Endothelial cell of umbilical vein (primary cell): ENCODE measurements at regions not wholly inside any gene's neighbourhood (a gene's known extent, or its start where the extent isn't known, plus 50 kb on each side); places are given as distances from the start of the nearest gene placed in this dataset.

Experiments used
- BruUV-seq: library from RNA; stranded (reverse); fragments of 400-500 nt; replicated peaks from 2 replicates; lab custom pipeline; 2021; lab: Mats Ljungman, UMichigan
- CTCF ChIA-PET: fragments of 300-600, 350-600 bp; sonication (Branson Sonifier 250); formaldehyde crosslinking; loops from one replicate; lab custom pipeline; 2021; ENCODE audit warnings: antibody characterized with exemption, inconsistent platforms; lab: Charles Lee
- POLR2A ChIA-PET: fragments of 300-600, 350-600 bp; sonication (Branson Sonifier 250); formaldehyde crosslinking; loops from one replicate; lab custom pipeline; 2021; ENCODE audit warnings: antibody characterized with exemption, inconsistent platforms; lab: Charles Lee
- DNase-seq: peaks from one replicate; pipeline ENCODE4 v3.0.0-alpha.2; 2011; ENCODE audit warnings: low read depth, low spot score
- FAIRE-seq: peaks from 2 replicates; lab custom pipeline; 2011; peaks lifted over from hg19 to GRCh38; lab: Jason Lieb, UNC
- H2AFZ ChIP-seq: 2 replicates; pipeline ENCODE4 v1.6.0; 2012; ENCODE audit warnings: low read depth, low read length, control low read depth, inconsistent platforms
- H3K27ac ChIP-seq: 2 replicates; pipeline ENCODE4 v1.5.1; 2011; ENCODE audit warnings: low read depth, mild to moderate bottlenecking, control low read depth, low read length, moderate library complexity; ENCODE audit not compliant: insufficient read depth
- H3K27me3 ChIP-seq, 2 experiments: 2 replicates each; pipeline versions ENCODE4 v1.6.0 to v1.6.1; 2011; ENCODE audit warnings: low read length in 2 of 2, mixed read lengths in 1 of 2; ENCODE audit not compliant: control insufficient read depth in 2 of 2, insufficient read depth in 2 of 2
- H3K36me3 ChIP-seq, 2 experiments: 2 replicates in 1 of 2; 3 replicates in 1 of 2; pipeline ENCODE4 v1.5.1; 2011; ENCODE audit warnings: low read length in 2 of 2, mild to moderate bottlenecking in 1 of 2, moderate library complexity in 1 of 2; ENCODE audit not compliant: control insufficient read depth in 2 of 2, insufficient read depth in 2 of 2; ENCODE audit errors: extremely low read depth in 1 of 2
- H3K4me1 ChIP-seq: 3 replicates; pipeline ENCODE4 v1.5.1; 2011; ENCODE audit warnings: mild to moderate bottlenecking, low read length; ENCODE audit not compliant: control insufficient read depth, insufficient read depth; ENCODE audit errors: extremely low read depth
- H3K4me2 ChIP-seq: 2 replicates; pipeline ENCODE4 v1.6.1; 2011; ENCODE audit warnings: low read length, control low read depth, mixed read lengths; ENCODE audit not compliant: insufficient read depth
- H3K4me3 ChIP-seq, 3 experiments: fragments of 200-600 bp in 1 of 3; sonication (generic), shearing (Covaris generic) in 1 of 3; replicated peaks in 1 of 3; 2 replicates each; pipeline ENCODE4 v1.5.1; 2011 to 2016; ENCODE audit warnings: control low read depth in 3 of 3, low read length in 3 of 3, mild to moderate bottlenecking in 2 of 3, inconsistent platforms in 1 of 3, low read depth in 1 of 3, moderate library complexity in 1 of 3; ENCODE audit not compliant: insufficient read depth in 1 of 3
- H3K79me2 ChIP-seq: 2 replicates; pipeline ENCODE4 v1.6.0; 2012; ENCODE audit warnings: low read length, inconsistent platforms; ENCODE audit not compliant: control insufficient read depth, insufficient read depth
- H3K9ac ChIP-seq: replicated peaks from 2 replicates; pipeline ENCODE3; 2011; ENCODE audit warnings: low read length, control low read depth; ENCODE audit not compliant: insufficient read depth; ENCODE audit errors: extremely low read depth
- H3K9me1 ChIP-seq: replicated peaks from 3 replicates; pipeline ENCODE4 v1.6.0; 2011; ENCODE audit warnings: mild to moderate bottlenecking, low read length; ENCODE audit not compliant: control insufficient read depth, insufficient read depth; ENCODE audit errors: extremely low read depth
- H3K9me3 ChIP-seq: replicated peaks from 2 replicates; pipeline ENCODE4 v1.5.1; 2012; ENCODE audit warnings: low read length, inconsistent platforms; ENCODE audit not compliant: control insufficient read depth, insufficient read depth
- H4K20me1 ChIP-seq: replicated peaks from 2 replicates; pipeline ENCODE3; 2011; ENCODE audit warnings: mild to moderate bottlenecking, low read length; ENCODE audit not compliant: control insufficient read depth, insufficient read depth; ENCODE audit errors: extremely low read depth
- EZH2 ChIP-seq: IDR thresholded peaks from 2 replicates; pipeline ENCODE4 v1.6.1; 2012; ENCODE audit warnings: borderline replicate concordance, low read depth, mild to moderate bottlenecking, moderate library complexity, low read length, inconsistent platforms; ENCODE audit not compliant: severe bottlenecking
- FOS ChIP-seq: IDR thresholded peaks from 2 replicates; pipeline ENCODE4 v1.6.1; 2011; ENCODE audit warnings: mild to moderate bottlenecking, low read length, moderate library complexity, borderline replicate concordance; ENCODE audit not compliant: insufficient read depth
- GATA2 ChIP-seq: IDR thresholded peaks from 2 replicates; pipeline ENCODE4 v1.7.0; 2011; ENCODE audit warnings: low read depth, mild to moderate bottlenecking, moderate library complexity, mixed read lengths, low read length; ENCODE audit not compliant: insufficient read length, insufficient read depth
- JUN ChIP-seq: IDR thresholded peaks from 2 replicates; pipeline ENCODE4 v1.6.1; 2011; ENCODE audit warnings: borderline replicate concordance, low read depth; ENCODE audit not compliant: insufficient read length, insufficient read depth
- MYC ChIP-seq: IDR thresholded peaks from one replicate; pipeline ENCODE4 v1.6.1; 2011; ENCODE audit warnings: mild to moderate bottlenecking, low read depth, low read length
- POLR2A ChIP-seq: IDR thresholded peaks from 2 replicates; pipeline ENCODE4 v1.6.1; 2012; ENCODE audit warnings: low read depth, mild to moderate bottlenecking, control low read depth, low read length
- POLR2AphosphoS5 ChIP-seq: IDR thresholded peaks from 2 replicates; pipeline ENCODE4 v1.6.1; 2012; ENCODE audit warnings: low read depth, mild to moderate bottlenecking, control low read depth, low read length, moderate library complexity; ENCODE audit not compliant: insufficient read depth
- dilution Hi-C: fragments of 300-500 bp; cut with MboI; formaldehyde crosslinking; loops from one replicate; pipeline ENCODE4 v1.15.0; 2019; ENCODE audit warnings: low sequenced_read_pairs; ENCODE audit not compliant: extremely low pct_ligation_motif_present
- intact Hi-C: fragments of 100-400 bp; cut with micrococcal nuclease; formaldehyde crosslinking; loops from one replicate; pipeline ENCODE4 v1.10.0; 2022
- TF ChIP-seq, protein P1 (sequence below), 2 donors: IDR thresholded peaks; 1 replicate in 1 of 2; 2 replicates in 1 of 2; pipeline ENCODE4 v1.5.1; 2011; ENCODE audit warnings: low read length in 2 of 2, mild to moderate bottlenecking in 2 of 2, moderate library complexity in 2 of 2, control low read depth in 1 of 2, inconsistent platforms in 1 of 2, low read depth in 1 of 2; ENCODE audit not compliant: insufficient read depth in 1 of 2; ENCODE audit errors: extremely low read depth in 1 of 2
- TF ChIP-seq, protein P2 (sequence below): IDR thresholded peaks from 2 replicates; pipeline ENCODE4 v1.6.1; 2011; ENCODE audit not compliant: insufficient read depth, insufficient read length

- intact Hi-C loops, result no loop called here
- peaks cover 0 to 2% of the 10 kb centered on the region in 2 experiments for H3K27me3 ChIP-seq
- TF ChIP-seq, protein P1, sequence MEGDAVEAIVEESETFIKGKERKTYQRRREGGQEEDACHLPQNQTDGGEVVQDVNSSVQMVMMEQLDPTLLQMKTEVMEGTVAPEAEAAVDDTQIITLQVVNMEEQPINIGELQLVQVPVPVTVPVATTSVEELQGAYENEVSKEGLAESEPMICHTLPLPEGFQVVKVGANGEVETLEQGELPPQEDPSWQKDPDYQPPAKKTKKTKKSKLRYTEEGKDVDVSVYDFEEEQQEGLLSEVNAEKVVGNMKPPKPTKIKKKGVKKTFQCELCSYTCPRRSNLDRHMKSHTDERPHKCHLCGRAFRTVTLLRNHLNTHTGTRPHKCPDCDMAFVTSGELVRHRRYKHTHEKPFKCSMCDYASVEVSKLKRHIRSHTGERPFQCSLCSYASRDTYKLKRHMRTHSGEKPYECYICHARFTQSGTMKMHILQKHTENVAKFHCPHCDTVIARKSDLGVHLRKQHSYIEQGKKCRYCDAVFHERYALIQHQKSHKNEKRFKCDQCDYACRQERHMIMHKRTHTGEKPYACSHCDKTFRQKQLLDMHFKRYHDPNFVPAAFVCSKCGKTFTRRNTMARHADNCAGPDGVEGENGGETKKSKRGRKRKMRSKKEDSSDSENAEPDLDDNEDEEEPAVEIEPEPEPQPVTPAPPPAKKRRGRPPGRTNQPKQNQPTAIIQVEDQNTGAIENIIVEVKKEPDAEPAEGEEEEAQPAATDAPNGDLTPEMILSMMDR (IDR thresholded peaks at IDR 0.05; ENCODE audit: extremely low read depth in 1 of 2, insufficient read depth in 1 of 2, low read depth in 1 of 2, low read length in 2 of 2), result no peak
- TF ChIP-seq GATA2, result no peak
- TF ChIP-seq, protein P2, sequence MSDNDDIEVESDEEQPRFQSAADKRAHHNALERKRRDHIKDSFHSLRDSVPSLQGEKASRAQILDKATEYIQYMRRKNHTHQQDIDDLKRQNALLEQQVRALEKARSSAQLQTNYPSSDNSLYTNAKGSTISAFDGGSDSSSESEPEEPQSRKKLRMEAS, result no peak
- TF ChIP-seq POLR2A, result no peak
- no peak overlapping the region for H3K9ac ChIP-seq
- no peak overlapping the region for H3K4me2 ChIP-seq
- POLR2A ChIA-PET, result no interaction called here
- no peak overlapping the region for H3K27ac ChIP-seq
- dilution Hi-C loops, result no loop called here
- no peaks in the 10 kb centered on the region for H4K20me1 ChIP-seq
- FAIRE-seq (no peak), DNase-seq (no peak)
- no peaks in the 10 kb centered on the region for H3K36me3 ChIP-seq
- no peaks in the 10 kb centered on the region for H3K9me3 ChIP-seq
- no peak overlapping the region for H3K4me3 ChIP-seq
- BruUV-seq, result no TSS peak
- H3K79me2 ChIP-seq, result no peaks in the 10 kb centered on the region
- CTCF ChIA-PET, result no interaction called here
- H2AFZ ChIP-seq, result no peak overlapping the region
- no peaks in the 10 kb centered on the region for H3K9me1 ChIP-seq
- H3K4me1 ChIP-seq, result no peaks in the 10 kb centered on the region
Measured at GRCh38 chr21:15319727-15320126, 254.9 kb upstream of the NRIP1 start.

DNA sequence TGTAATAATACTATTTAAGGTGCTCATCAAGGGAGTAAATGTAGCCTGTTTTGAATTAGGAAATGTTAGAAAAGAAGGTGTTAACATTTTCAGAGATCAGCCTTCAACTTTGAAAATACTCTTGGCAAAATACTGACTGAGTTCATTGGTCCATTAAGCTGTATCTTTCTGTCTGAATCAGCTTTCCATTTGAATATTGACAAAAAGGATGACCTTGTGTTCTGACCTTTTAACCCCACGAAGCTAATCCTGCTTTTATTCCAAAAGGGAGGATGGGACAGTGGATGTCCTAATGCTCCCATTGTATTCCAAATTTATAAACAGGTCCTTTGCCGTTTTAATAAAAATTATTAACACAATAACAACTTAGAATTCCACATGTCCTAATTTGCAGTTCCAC, 259.7 kb upstream of the NRIP1 start:
- ChIA-PET CTCF (no interaction called here), POLR2A (no interaction called here)
- no peak overlapping the region for H2AFZ ChIP-seq
- intact Hi-C loops (no loop called here), dilution Hi-C loops (no loop called here)
- TF ChIP-seq, protein P2, result no peak
- TF ChIP-seq POLR2AphosphoS5 (no peak), GATA2 (no peak), FOS (no peak), JUN (no peak), EZH2 (no peak), MYC (no peak), POLR2A (no peak)
- TF ChIP-seq, protein P1 (IDR thresholded peaks at IDR 0.05; ENCODE audit: extremely low read depth in 1 of 2, insufficient read depth in 1 of 2, low read depth in 1 of 2, low read length in 2 of 2), result no peak
- H3K9me1 ChIP-seq, result no peaks in the 10 kb centered on the region
- H3K9ac ChIP-seq, result no peak overlapping the region
- H3K4me3 ChIP-seq, result no peak overlapping the region
- H3K9me3 ChIP-seq, result no peaks in the 10 kb centered on the region
- H3K27me3 ChIP-seq, result peaks cover 2% of the 10 kb centered on the region in 2 experiments
- DNase-seq, result no peak
- no peak overlapping the region for H3K27ac ChIP-seq
- BruUV-seq, result no TSS peak
- H4K20me1 ChIP-seq, result peaks cover 2% of the 10 kb centered on the region
- H3K36me3 ChIP-seq, result no peaks in the 10 kb centered on the region
- FAIRE-seq, result no peak
- H3K4me2 ChIP-seq, result no peak overlapping the region
- H3K4me1 ChIP-seq, result no peaks in the 10 kb centered on the region
- H3K79me2 ChIP-seq, result no peaks in the 10 kb centered on the region
